Neuronal stem cell (in vitro differentiated cells): ENCODE measurements at regions not wholly inside any gene's neighbourhood (a gene's known extent, or its start where the extent isn't known, plus 50 kb on each side); places are given as distances from the start of the nearest gene placed in this dataset.
A peak's percentile ranks its signal among the peaks of the same experiment; 100 is the strongest.

Experiments
- DNase-seq: peaks from one replicate; pipeline ENCODE4 v3.0.0-alpha.2; 2013; ENCODE audit warnings: low spot score
- H2AFZ ChIP-seq: one replicate; pipeline ENCODE4 v1.6.1; 2013; ENCODE audit warnings: mild to moderate bottlenecking, low read length, inconsistent platforms
- H2AK5ac ChIP-seq: 2 replicates; pipeline ENCODE4 v1.6.1; 2013; ENCODE audit warnings: low read depth, mild to moderate bottlenecking, inconsistent platforms, low read length, moderate library complexity, mixed read lengths
- H2BK120ac ChIP-seq: 2 replicates; pipeline ENCODE4 v1.6.1; 2013; ENCODE audit warnings: low read depth, mild to moderate bottlenecking, inconsistent platforms, low read length, moderate library complexity, mixed read lengths
- H2BK12ac ChIP-seq: one replicate; pipeline ENCODE4 v1.6.1; 2013; ENCODE audit warnings: low read length, inconsistent platforms
- H2BK15ac ChIP-seq: 2 replicates; pipeline ENCODE4 v1.6.1; 2013; ENCODE audit warnings: mild to moderate bottlenecking, low read length, inconsistent platforms, mixed read lengths
- H2BK5ac ChIP-seq: one replicate; pipeline ENCODE4 v1.6.1; 2013; ENCODE audit warnings: inconsistent platforms, mild to moderate bottlenecking, low read length, moderate library complexity
- H3K14ac ChIP-seq: one replicate; pipeline ENCODE4 v1.6.1; 2013; ENCODE audit warnings: low read length, inconsistent platforms
- H3K18ac ChIP-seq: 2 replicates; pipeline ENCODE4 v1.6.1; 2013; ENCODE audit warnings: low read length, inconsistent platforms
- H3K23ac ChIP-seq: 2 replicates; pipeline ENCODE4 v1.6.1; 2013; ENCODE audit warnings: low read depth, mild to moderate bottlenecking, mixed read lengths, low read length, inconsistent platforms; ENCODE audit not compliant: poor library complexity
- H3K27ac ChIP-seq: replicated peaks from 3 replicates; pipeline ENCODE4 v1.5.1; 2013; ENCODE audit warnings: low read length, inconsistent platforms
- H3K27me3 ChIP-seq, 3 experiments: 2 replicates each; pipeline ENCODE4 v1.6.1; 2013; ENCODE audit warnings: low read length in 3 of 3, mild to moderate bottlenecking in 2 of 3, inconsistent platforms in 1 of 3, low read depth in 1 of 3, mixed read lengths in 1 of 3, moderate library complexity in 1 of 3; ENCODE audit not compliant: control insufficient read depth in 3 of 3, insufficient read depth in 3 of 3
- H3K36me3 ChIP-seq, 2 donors: replicated peaks in 1 of 2; 2 replicates each; pipeline ENCODE4 v1.6.1; 2013; ENCODE audit warnings: low read length in 2 of 2; ENCODE audit not compliant: control insufficient read depth in 2 of 2, insufficient read depth in 2 of 2
- H3K4ac ChIP-seq: 2 replicates; pipeline ENCODE4 v1.6.1; 2013; ENCODE audit warnings: inconsistent platforms, mild to moderate bottlenecking, low read length, moderate library complexity
- H3K4me1 ChIP-seq, 2 donors: 1 replicate in 1 of 2; 2 replicates in 1 of 2; pipeline ENCODE4 v1.6.1; 2013; ENCODE audit warnings: low read length in 2 of 2, low read depth in 1 of 2; ENCODE audit not compliant: control insufficient read depth in 2 of 2, insufficient read depth in 1 of 2
- H3K4me2 ChIP-seq: one replicate; pipeline ENCODE4 v1.6.1; 2013; ENCODE audit warnings: mild to moderate bottlenecking, low read length, inconsistent platforms; ENCODE audit not compliant: insufficient read depth, poor library complexity, severe bottlenecking
- H3K4me3 ChIP-seq, 2 donors: 2 replicates each; pipeline ENCODE4 v1.5.1; 2013; ENCODE audit warnings: low read length in 2 of 2, mild to moderate bottlenecking in 2 of 2, inconsistent platforms in 1 of 2, moderate library complexity in 1 of 2
- H3K79me1 ChIP-seq: one replicate; pipeline ENCODE4 v1.6.1; 2013; ENCODE audit warnings: low read depth, mild to moderate bottlenecking, inconsistent platforms, low read length, moderate library complexity
- H3K9ac ChIP-seq: one replicate; pipeline ENCODE4 v1.6.1; 2013; ENCODE audit warnings: mild to moderate bottlenecking, low read depth, low read length, inconsistent platforms; ENCODE audit not compliant: poor library complexity
- H3K9me3 ChIP-seq, 2 donors: replicated peaks in 1 of 2; 2 replicates each; pipeline versions ENCODE3 to v1.6.1; 2013; ENCODE audit warnings: low read length in 2 of 2, mild to moderate bottlenecking in 2 of 2, inconsistent platforms in 1 of 2, low read depth in 1 of 2, mixed read lengths in 1 of 2, moderate library complexity in 1 of 2; ENCODE audit not compliant: control insufficient read depth in 2 of 2, insufficient read depth in 1 of 2
- H4K8ac ChIP-seq: one replicate; pipeline ENCODE4 v1.6.1; 2013; ENCODE audit warnings: low read depth, mild to moderate bottlenecking, inconsistent platforms, low read length, moderate library complexity
- H4K91ac ChIP-seq: one replicate; pipeline ENCODE4 v1.6.1; 2013; ENCODE audit warnings: low read length, low read depth, mild to moderate bottlenecking, inconsistent platforms; ENCODE audit not compliant: poor library complexity
- WGBS, 2 donors: extraction: QIAGEN DNeasy Blood & Tissue Kit; methylation state at CpG; one replicate each; pipeline ENCODE4 v1.1.7; 2013; ENCODE audit warnings: missing lambda C conversion rate in 2 of 2, mixed read lengths in 1 of 2; ENCODE audit not compliant: insufficient read length in 2 of 2, insufficient replicate concordance in 1 of 2; ENCODE audit errors: extremely low coverage in 2 of 2; 5-methylcytosine and 5-hydroxymethylcytosine counted together

GRCh38 chr1:232184561-232185530 is 445.1 kb downstream of the SIPA1L2 start:
- no peak overlapping the region for H2AFZ ChIP-seq
- no peak overlapping the region for H2BK5ac ChIP-seq
- no peak overlapping the region for H2BK15ac ChIP-seq
- peak overlapping the region; percentile 48 for H3K23ac ChIP-seq
- H3K18ac ChIP-seq, result no peak overlapping the region
- H2AK5ac ChIP-seq, result no peak overlapping the region
- H4K91ac ChIP-seq, result no peak overlapping the region
- H3K4ac ChIP-seq, result no peak overlapping the region
- H2BK120ac ChIP-seq, result no peak overlapping the region
- H3K36me3 ChIP-seq, result no peaks in the 10 kb centered on the region
- H3K27ac ChIP-seq, result no peak overlapping the region
- peaks cover 10 to 12% of the 10 kb centered on the region in 2 donors for H3K4me1 ChIP-seq
- no peaks in the 10 kb centered on the region for H3K79me1 ChIP-seq
- no peak overlapping the region for H3K14ac ChIP-seq
- no peak for DNase-seq
- no peak overlapping the region for H4K8ac ChIP-seq
- no peak overlapping the region for H3K4me2 ChIP-seq
- no peaks in the 10 kb centered on the region for H3K27me3 ChIP-seq
- H3K4me3 ChIP-seq, result peak overlapping the region in 1 of 2 donors; percentile 5
- no peaks in the 10 kb centered on the region for H3K9me3 ChIP-seq
- no CpG with 5 or more reads among the region's 18 CpGs for WGBS, 2 donors
- no peak overlapping the region for H3K9ac ChIP-seq
- H2BK12ac ChIP-seq, result no peak overlapping the region

- H2BK12ac ChIP-seq, result no peak overlapping the region
- no peak overlapping the region for H3K4ac ChIP-seq
- H4K91ac ChIP-seq, result no peak overlapping the region
- H3K79me1 ChIP-seq, result no peaks in the 10 kb centered on the region
- no peak overlapping the region for H3K14ac ChIP-seq
- no peak overlapping the region for H4K8ac ChIP-seq
- DNase-seq, result no peak
- no peak overlapping the region for H3K18ac ChIP-seq
- peaks cover 13% of the 10 kb centered on the region in 2 donors for H3K4me1 ChIP-seq
- no peak overlapping the region for H3K4me3 ChIP-seq
- H2AK5ac ChIP-seq, result no peak overlapping the region
- H3K9me3 ChIP-seq, result no peaks in the 10 kb centered on the region
- H3K36me3 ChIP-seq, result no peaks in the 10 kb centered on the region
- H2AFZ ChIP-seq, result no peak overlapping the region
- H2BK15ac ChIP-seq, result no peak overlapping the region
- H3K9ac ChIP-seq, result no peak overlapping the region
- no peak overlapping the region for H2BK5ac ChIP-seq
- no peak overlapping the region for H2BK120ac ChIP-seq
- no peaks in the 10 kb centered on the region for H3K27me3 ChIP-seq
- no peak overlapping the region for H3K4me2 ChIP-seq
- H3K23ac ChIP-seq, result no peak overlapping the region
- no peak overlapping the region for H3K27ac ChIP-seq
Measured at GRCh38 chr1:232183802-232184201, 446.1 kb downstream of the SIPA1L2 start.

- Histone ChIP-seq H2BK120ac (no peak overlapping the region), H4K91ac (no peak overlapping the region), H3K4me2 (no peak overlapping the region), H3K27ac (no peak overlapping the region), H4K8ac (no peak overlapping the region), H3K9me3 (peaks cover 0 to 2% of the 10 kb centered on the region in 2 donors), H2AK5ac (no peak overlapping the region), H3K18ac (no peak overlapping the region), H3K79me1 (no peaks in the 10 kb centered on the region), H3K4ac (no peak overlapping the region), H3K9ac (no peak overlapping the region), H3K4me3 (no peak overlapping the region), H2BK5ac (no peak overlapping the region), H3K27me3 (no peaks in the 10 kb centered on the region), H2BK12ac (no peak overlapping the region), H2BK15ac (no peak overlapping the region), H3K36me3 (no peaks in the 10 kb centered on the region), H2AFZ (no peak overlapping the region), H3K14ac (no peak overlapping the region), H3K4me1 (peaks cover 13% of the 10 kb centered on the region in 2 donors), H3K23ac (no peak overlapping the region)
- no peak for DNase-seq
- no CpG with 5 or more reads among the region's 8 CpGs for WGBS, 2 donors
Measured at GRCh38 chr1:232183266-232183800, 446.6 kb downstream of the SIPA1L2 start.

- DNase-seq, result no peak
- H4K8ac ChIP-seq, result no peak overlapping the region
- no peak overlapping the region for H2AK5ac ChIP-seq
- H3K27me3 ChIP-seq, result no peaks in the 10 kb centered on the region
- no peak overlapping the region for H3K4me3 ChIP-seq
- H3K23ac ChIP-seq, result no peak overlapping the region
- H2BK120ac ChIP-seq, result no peak overlapping the region
- H2BK12ac ChIP-seq, result no peak overlapping the region
- no peaks in the 10 kb centered on the region for H3K79me1 ChIP-seq
- H2BK5ac ChIP-seq, result no peak overlapping the region
- H3K14ac ChIP-seq, result no peak overlapping the region
- H2AFZ ChIP-seq, result no peak overlapping the region
- H3K4me1 ChIP-seq, result peaks cover 13% of the 10 kb centered on the region in 2 donors
- no peak overlapping the region for H4K91ac ChIP-seq
- no peak overlapping the region for H3K4me2 ChIP-seq
- no CpG with 5 or more reads among the region's 8 CpGs for WGBS, 2 donors
- H3K9ac ChIP-seq, result no peak overlapping the region
- H3K27ac ChIP-seq, result no peak overlapping the region
- peaks cover 0 to 5% of the 10 kb centered on the region in 2 donors for H3K9me3 ChIP-seq
- H3K4ac ChIP-seq, result no peak overlapping the region
- H3K18ac ChIP-seq, result no peak overlapping the region
- H3K36me3 ChIP-seq, result no peaks in the 10 kb centered on the region
- H2BK15ac ChIP-seq, result no peak overlapping the region
Measured at GRCh38 chr1:232182236-232182635, 447.7 kb downstream of the SIPA1L2 start.
